ENCODE measurements at regions not wholly inside any gene's neighbourhood (a gene's known extent, or its start where the extent isn't known, plus 50 kb on each side); places are given as distances from the start of the nearest gene placed in this dataset.
"Not testable (repeated sequence)": the region's sequence is repeated elsewhere in the genome, so short reads cannot be mapped to it uniquely, and the experiment has no call there.

- DNase-seq: no peak
These were observed 99.3 kb upstream of the CITED2 start for GRCh38 chr6:139473731-139474130.

- DNase-seq: peak; percentile 25
These were observed 98.8 kb upstream of the CITED2 start for GRCh38 chr6:139473231-139473701.

DNA sequence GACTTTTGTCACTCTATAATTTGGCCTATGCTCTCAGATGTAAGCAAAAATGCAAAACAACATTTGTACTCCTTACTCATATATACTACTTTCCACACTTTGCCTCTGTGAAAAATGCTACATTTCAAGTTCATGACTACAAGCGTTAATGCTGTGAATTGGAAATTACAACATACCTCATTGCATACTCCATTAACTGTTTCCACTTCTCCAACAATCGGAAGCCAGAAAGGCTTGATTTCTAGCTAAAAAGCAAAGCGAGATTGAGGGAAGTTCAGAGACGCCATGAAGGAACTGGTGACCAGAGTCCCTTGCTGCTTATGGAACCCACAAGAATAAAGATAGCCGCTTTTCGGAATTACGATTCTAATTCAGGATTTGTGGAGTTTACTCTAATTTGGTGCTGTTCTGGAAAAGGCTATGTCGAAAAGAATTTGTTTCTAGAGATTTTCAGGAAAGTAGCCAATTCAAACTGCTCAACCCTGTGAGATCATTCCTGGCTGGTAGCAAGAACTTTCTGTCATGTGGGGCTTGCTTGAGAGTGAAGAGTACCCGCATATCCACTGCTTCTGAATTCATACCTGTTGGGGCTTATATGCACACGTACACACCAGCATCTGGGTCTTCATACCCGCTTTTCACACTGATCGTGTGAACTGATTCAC lies 98.0 kb upstream of the CITED2 start:
- peak; percentile 45 for DNase-seq

DNA sequence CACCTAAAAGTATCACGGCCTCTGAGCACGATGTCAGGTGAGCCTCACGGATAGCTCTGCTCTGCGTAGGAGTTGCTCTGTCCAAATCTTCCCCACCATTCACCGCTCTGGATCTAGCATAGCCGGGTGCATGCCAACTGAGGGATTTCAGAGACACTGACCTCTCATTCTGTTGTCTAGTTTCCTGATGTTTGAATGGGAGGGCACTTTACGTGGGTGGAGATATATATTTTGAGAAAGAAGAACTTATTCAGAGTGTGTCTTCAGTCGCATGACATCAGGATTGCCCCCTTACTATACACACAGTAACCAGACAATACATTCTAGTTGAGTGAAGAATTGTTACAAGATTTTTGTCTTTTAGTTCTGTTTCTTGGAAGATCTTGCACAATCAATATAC lies 96.5 kb upstream of the CITED2 start:
- no peak for DNase-seq

DNA sequence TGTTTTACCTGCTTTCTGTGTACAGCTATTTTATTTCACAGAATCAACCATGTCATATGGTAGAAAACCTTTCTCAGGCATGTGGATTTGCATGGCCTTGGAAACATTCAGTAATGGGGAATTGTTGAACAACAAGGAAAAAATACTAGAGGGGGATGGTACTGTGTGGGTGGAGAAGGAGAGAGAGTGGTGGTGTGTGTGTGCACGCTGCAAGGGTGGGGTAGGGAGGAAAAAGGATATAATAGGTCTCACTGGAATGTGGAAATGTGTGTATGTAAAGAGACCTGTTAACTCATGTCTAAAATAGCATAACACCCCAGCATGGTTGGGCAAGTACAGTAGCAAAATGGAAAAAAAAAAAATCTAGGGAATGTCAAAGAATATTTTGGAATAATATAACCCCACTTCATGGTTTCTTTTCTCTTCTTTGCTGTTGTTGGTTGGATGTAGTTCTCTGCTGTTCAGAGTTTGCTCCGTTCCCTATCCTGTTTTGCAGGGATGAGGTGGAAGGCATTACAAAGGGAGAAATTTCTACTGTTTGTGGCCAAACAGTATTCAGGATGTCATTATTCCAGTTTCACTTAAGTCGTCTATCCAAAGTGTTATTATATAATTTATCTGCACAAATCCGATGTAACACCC lies 93.9 kb upstream of the CITED2 start:
- DNase-seq: no peak

DNA sequence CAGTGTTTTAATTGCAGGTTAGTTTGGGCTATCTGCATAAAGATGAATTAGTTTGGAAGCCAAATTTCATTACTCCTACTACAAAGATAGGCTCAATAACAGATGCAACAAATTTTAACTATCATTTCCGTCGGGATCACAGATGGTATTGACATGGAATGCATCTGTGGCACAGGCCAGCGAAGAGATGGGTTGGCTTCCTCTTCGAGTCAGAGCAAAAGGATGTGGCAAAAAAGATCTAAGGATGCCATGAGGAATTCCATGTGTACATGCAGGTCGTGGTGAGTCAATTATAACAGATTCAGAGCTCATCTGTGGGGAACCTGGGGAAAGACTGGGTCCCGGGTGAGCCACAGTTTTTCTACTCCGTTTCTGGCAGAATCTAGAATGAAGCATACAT lies 83.0 kb upstream of the CITED2 start:
- no peak for DNase-seq

DNA sequence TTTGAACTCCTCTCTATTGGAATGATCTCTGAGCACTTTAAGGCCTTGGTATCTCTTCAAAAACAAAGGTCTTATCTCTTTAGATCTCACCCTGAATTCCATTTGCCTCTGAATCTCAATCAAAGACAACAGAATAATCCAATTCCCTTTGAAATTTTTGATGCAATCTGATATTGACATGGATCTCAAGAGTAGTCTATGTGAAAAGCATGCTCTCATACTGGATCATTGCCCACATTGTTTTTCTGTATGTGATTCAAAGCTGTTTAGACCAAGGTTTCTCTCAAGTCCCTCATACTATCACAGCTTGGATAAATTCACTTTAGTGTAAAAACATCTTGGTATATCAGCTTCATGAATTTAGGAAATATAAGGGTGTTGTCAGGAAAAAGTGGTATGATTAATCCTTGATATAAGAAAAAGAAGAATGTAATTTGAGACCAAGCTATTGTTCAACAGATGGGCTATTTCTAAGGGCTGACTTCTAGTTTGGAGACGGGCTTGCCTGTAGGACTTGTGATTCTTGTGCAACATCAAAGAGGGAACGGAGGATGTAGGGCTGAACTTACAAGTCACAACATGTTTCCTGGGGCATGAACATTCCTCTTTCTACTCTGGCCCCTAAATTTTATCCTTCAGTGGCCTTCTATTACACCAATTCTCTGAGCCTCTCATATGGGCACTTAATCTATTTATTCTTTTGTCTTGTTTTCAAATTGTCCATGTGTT lies 77.9 kb upstream of the CITED2 start:
- DNase-seq: no peak

GRCh38 chr6:139449611-139450000 lies 75.2 kb upstream of the CITED2 start:
- DNase-seq: no peak

DNA sequence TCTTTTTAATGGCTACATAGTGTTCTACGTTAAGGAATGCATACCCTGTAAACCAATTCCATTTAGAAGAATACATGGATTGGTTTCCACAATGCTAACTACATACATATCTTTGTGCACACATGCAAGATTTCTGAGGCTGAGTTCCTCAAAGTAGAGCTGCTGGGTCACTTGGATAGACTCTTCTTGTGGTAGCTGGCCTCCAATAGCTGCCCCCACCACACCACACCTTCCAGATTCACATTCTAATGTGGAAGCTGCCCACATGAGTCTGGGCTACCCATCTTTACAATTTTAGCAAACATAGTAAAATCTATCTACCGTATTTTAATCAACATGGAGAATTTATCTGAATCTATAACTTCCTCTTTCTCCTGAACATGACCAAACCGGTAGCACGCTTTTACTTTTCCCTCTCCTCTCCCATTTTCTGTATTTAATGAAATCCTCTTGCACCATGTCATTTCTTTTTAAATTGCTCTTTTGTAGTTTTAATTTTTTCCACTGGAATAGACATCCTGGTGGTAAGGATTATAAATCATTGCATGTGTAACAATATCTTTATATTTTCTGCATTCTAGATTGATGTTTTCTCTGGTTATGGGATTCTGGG lies 74.7 kb upstream of the CITED2 start:
- no peak for DNase-seq

DNA sequence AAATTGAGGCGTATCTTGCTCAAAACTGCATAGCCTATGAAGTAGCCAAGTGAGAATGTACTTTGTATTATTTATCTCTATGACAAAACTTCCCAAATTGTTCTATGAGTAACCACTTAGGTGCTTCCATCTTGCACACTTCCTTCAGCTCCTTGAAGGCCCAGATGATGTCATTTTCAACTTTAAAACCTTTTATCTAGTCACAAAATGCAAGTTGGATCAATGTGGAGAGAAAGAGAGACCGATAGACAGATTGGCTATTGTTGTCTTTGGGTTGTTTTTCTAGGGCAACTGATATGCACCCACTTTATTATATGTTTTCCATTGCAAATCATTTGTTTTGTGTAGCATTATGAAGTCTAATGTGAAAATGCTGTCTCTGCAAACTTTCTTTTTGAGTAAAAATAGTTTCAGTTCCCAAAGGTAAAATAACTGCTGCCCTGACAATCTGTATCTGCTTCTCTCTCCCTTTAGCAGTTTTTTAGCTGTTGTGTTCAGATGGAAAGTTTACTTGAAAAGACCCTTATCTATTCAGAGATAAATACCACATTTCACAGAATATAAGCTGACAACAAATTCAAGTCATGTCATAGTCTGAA lies 73.7 kb upstream of the CITED2 start:
- DNase-seq: no peak

DNA sequence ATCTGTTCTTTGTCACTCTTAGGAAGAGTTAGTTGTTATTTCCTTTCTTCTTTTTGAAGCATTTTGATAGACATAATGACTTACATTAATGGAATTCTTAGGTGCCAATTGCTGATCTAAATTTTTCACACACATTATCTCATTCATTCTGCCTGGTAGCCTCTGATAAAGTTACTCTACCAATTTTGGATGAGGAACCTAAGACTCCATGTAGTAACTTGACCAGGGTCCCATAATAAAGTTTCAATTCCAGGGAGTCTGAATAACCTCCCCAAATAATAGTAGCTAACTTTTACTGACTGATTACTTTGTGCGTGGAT lies 73.2 kb upstream of the CITED2 start:
- no peak for DNase-seq

DNA sequence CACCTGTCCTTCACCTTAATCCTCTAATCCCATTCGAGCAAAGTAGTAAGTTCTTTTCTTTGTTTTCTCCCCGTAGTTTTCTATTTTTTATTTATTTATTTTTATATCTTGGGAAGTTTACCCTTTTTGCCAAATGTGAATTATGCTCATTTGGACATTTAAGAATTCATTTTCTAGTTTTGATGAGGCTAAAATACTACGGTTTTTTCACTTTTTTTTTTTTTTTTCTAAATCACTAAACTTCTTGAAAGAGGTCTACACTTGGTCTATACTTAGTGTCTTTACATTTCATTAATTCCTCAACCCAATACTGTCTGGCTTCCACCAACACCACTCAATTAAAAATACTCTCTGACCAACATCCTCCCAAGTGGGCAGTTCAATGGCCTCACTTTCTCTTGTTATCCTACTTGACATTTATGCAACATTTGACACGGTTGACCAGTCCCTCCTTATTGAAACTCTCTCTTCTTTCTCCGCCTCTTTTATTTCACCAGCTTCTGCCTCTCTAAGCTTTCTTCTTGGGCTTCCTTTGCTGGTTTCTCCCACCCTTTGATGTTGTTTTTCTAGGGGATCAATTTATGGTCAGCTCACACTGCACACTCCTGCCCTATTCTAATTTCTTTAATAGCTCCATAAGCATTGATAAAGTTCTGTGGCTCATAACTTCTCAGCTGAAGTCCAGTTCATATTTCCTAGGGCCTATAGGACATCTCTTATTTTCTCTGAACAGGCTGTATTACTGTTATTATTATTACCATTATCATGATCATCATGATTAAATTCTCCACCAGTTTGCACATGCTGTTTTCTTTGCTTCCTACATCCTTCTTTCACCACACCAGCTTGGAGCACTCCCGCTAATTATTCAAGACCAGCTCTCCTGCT lies 72.6 kb upstream of the CITED2 start:
- no peak for DNase-seq

GRCh38 chr6:139446138-139446715 lies 71.8 kb upstream of the CITED2 start:
- no peak for DNase-seq

DNA sequence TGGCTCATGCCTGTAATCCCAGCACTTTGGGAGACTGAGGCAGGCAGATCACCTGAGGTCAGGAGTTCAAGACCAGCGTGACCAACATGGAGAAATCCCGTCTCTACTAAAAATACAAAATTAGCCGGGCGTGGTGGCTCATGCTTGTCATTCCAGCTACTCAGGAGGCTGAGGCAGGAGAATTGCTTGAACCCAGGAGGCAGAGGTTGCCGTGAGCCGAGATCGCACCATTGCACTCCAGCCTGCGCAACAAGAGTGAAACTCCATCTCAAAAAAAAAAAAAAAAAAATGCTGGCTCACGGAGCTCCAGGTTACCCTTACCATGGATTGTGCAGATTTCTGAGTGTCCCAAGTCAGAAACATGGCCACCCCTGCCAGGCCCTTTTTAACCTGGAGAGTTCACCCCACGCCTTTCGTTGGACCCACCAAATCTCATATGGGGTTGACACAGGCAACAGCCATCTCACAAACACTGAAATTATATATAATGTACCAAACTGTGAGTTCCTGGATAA lies 69.9 kb upstream of the CITED2 start:
- DNase-seq: not testable (repeated sequence)

GRCh38 chr6:139443231-139444112 lies 69.0 kb upstream of the CITED2 start:
- no peak for DNase-seq

DNA sequence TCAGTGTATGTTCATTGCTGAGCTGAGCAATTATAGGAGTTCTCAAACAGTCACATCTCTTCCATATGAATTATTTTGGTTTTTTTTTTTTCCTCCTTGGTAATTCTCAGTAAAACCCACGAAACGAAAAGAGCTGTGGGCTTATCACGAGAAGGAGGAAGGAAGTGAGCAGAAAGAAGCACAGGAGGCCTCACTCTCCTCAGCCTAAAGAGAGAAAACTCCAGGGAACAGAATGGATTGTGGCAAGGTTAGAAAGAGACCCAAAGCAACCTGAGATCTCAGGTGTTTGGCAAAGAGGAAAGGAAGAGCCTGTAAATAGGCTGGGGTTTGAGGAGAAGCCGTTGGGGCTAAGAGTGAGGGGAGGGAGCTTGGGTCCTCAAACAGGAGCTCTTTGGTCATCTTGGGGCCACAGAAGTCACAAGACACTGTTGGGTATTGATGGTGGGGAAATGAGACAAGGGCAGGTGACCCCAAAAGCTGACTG lies 67.8 kb upstream of the CITED2 start:
- no peak for DNase-seq

DNA sequence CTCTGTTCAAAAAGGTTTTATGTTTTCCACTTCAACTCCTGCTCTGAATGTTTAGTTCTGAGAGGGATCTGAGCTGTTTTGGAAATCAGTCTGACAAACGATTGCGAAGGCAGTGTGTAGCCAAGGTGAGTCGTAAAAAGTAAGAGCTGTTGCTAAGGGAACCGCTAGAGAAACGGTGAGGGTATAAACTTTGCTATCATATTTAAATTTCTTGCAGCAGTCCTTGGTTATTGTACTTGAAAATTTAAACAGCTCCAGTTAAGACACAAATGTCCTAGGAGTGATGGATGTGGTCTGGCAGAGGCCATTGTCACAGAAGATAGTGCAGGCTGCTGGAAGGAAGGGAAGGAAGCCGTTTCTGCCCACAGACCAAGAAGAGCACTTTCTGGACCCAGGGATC lies 64.9 kb upstream of the CITED2 start:
- no peak for DNase-seq

DNA sequence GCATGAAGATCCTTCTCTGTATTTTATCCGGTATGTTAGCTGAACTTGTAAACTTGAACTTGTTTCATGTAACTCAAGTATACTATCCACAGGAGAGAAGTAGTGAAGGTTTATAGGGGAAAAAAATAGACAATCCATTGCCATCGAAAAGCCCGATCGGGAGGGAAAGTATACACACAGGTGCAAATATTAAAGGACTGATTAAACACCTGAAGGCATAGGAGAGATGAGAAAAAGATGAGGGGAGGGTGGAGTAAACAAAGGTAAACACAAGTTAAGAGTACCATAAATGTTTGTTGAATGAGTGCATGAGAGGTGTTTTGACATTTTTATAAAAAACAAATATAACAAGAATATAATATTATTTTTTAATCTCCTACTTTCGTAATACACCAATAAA lies 64.3 kb upstream of the CITED2 start:
- no peak for DNase-seq

DNA sequence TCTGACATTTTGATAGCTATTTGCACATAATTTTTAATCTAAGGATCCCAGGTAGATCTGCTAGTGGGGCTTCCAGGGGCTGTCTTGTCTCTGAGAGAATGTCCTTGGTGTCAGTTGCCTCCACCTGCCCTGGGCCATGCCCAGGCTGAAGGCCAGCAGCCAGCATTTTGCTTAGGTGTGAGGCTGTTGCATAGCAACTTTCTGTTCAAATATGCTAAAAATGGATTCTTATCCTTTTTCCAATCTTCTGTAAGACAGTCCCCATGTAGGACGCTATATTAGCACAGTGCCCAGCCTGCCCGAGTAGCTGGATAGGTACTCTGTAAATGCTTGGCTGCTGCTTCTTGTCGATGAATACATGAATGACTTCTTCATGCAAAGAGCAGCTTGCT lies 62.5 kb upstream of the CITED2 start:
- DNase-seq: no peak

Data from hindlimb muscle (tissue), 1 donor.